DOHH2 (cell line): ENCODE measurements at regions not wholly inside any gene's neighbourhood (a gene's known extent, or its start where the extent isn't known, plus 50 kb on each side); places are given as distances from the start of the nearest gene placed in this dataset.

Experiments used
- H3F3A ChIP-seq: fragments of 200-600 bp; sonication (generic), shearing (Covaris generic); 2 replicates; pipeline ENCODE4 v1.6.0; 2016; ENCODE audit warnings: antibody characterized with exemption, mild to moderate bottlenecking; ENCODE audit not compliant: control insufficient read depth, insufficient read depth
- H3K27ac ChIP-seq: fragments of 200-600 bp; sonication (generic); 2 replicates; pipeline ENCODE4 v1.5.1; 2014; ENCODE audit warnings: low read depth, mild to moderate bottlenecking, low read length, moderate library complexity
- H3K27me3 ChIP-seq: fragments of 200-600 bp; sonication (generic); 2 replicates; pipeline ENCODE4 v1.6.1; 2014; ENCODE audit warnings: mild to moderate bottlenecking, low read length, mixed read lengths; ENCODE audit not compliant: control insufficient read depth
- H3K36me3 ChIP-seq: fragments of 200-600 bp; sonication (generic); 2 replicates; pipeline ENCODE4 v1.6.1; 2014; ENCODE audit warnings: mild to moderate bottlenecking, low read length, moderate library complexity, mixed read lengths; ENCODE audit not compliant: control insufficient read depth
- H3K4me1 ChIP-seq: fragments of 200-600 bp; sonication (generic); 2 replicates; pipeline ENCODE4 v1.6.1; 2014; ENCODE audit warnings: mild to moderate bottlenecking, low read length, mixed read lengths; ENCODE audit not compliant: control insufficient read depth
- H3K4me2 ChIP-seq: fragments of 200-600 bp; sonication (generic); 2 replicates; pipeline ENCODE4 v1.6.0; 2014; ENCODE audit warnings: mild to moderate bottlenecking, low read length, moderate library complexity
- H3K4me3 ChIP-seq: fragments of 200-600 bp; sonication (generic); 2 replicates; pipeline ENCODE4 v1.5.1; 2014; ENCODE audit warnings: mild to moderate bottlenecking, low read length, mixed read lengths
- H3K79me2 ChIP-seq: fragments of 200-600 bp; sonication (generic); 2 replicates; pipeline ENCODE4 v1.6.1; 2014; ENCODE audit warnings: mild to moderate bottlenecking, low read length, mixed read lengths; ENCODE audit not compliant: control insufficient read depth
- H3K9me2 ChIP-seq: fragments of 200-600 bp; sonication (generic); replicated peaks from 2 replicates; pipeline ENCODE4 v1.6.1; 2014; ENCODE audit warnings: mild to moderate bottlenecking, low read length, mixed read lengths; ENCODE audit not compliant: control insufficient read depth
- H3K9me3 ChIP-seq: fragments of 200-600 bp; sonication (generic); 2 replicates; pipeline ENCODE4 v1.6.1; 2014; ENCODE audit warnings: antibody characterized with exemption, low read length, mixed read lengths; ENCODE audit not compliant: control insufficient read depth, insufficient read depth
- H4K20me1 ChIP-seq: fragments of 200-600 bp; sonication (generic); 2 replicates; pipeline ENCODE4 v1.6.0; 2014; ENCODE audit warnings: low read depth, mild to moderate bottlenecking, antibody characterized with exemption, low read length, moderate library complexity; ENCODE audit not compliant: control insufficient read depth, insufficient read depth
- EZH2phosphoT487 ChIP-seq: fragments of 200-600 bp; sonication (generic); IDR thresholded peaks from 2 replicates; pipeline ENCODE4 v1.6.1; 2017; ENCODE audit warnings: borderline replicate concordance, mild to moderate bottlenecking, antibody characterized with exemption, low read length, moderate library complexity, mixed read lengths
- TF ChIP-seq, protein P1 (sequence below): fragments of 200-600 bp; sonication (generic); IDR thresholded peaks from one replicate; pipeline ENCODE4 v1.5.1; 2014; ENCODE audit warnings: antibody characterized with exemption, mild to moderate bottlenecking, low read depth, low read length; ENCODE audit not compliant: poor library complexity, severe bottlenecking

DNA sequence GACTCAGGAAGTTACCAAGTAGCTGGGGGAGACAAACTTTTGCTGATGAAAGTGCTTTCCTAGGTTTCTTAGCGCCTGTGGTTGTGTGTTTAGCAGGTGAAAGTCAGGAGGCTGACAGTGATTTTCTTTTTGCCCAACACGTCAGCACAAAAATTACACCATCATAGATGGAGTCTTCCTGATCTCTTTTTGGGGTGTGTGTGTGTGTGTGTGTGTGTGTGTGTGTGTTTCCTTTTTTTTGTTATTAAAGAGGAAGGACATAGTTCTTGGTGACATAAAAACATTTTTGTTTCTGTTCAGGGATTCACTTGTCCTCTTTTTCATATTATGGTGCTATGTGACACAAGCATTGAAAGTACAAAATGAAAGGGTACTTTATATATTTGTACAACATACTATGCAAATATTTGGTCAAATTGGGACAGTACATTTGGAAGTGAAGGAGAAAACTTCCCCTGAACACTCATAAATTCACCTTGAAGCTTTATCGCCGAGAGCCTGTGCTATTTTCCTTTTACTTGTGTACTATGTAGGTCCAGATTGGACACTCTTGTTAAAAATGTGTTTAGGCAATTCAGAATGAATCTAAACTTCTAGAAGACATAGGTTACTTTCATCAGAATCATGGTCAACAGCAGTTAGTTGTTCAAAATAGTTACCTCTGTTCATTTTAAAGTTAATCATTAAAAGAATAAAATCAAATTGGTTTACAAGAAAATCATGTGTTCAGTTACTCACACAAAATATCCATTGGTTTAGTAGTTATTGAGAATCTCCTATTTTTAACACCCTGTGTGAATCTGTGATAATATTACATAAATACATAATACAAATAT lies 491.9 kb downstream of the IRS1 start:
- Histone ChIP-seq H3K27ac (no peak overlapping the region), H3K4me2 (no peak overlapping the region), H3K9me3 (no peaks in the 10 kb centered on the region)

DNA sequence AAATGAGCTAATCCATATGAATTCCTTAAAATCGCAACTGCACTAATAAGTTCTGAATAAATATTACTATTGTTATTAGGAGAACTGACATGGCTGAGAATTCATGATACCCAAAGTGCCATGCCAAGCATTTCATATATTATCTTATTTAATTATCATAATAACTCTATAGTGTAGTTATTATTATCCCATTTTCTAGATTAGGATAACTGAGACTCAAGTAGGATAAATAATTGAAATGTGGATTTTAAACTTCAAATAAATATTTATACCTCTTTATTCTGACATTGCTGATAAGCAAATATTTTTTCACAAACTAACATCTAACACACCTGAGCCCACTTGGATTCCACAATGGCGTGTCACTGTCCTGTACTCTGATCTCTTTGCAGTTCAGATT lies 492.7 kb downstream of the IRS1 start:
- H3K36me3 ChIP-seq, result no peaks in the 10 kb centered on the region
- TF ChIP-seq, protein P1, sequence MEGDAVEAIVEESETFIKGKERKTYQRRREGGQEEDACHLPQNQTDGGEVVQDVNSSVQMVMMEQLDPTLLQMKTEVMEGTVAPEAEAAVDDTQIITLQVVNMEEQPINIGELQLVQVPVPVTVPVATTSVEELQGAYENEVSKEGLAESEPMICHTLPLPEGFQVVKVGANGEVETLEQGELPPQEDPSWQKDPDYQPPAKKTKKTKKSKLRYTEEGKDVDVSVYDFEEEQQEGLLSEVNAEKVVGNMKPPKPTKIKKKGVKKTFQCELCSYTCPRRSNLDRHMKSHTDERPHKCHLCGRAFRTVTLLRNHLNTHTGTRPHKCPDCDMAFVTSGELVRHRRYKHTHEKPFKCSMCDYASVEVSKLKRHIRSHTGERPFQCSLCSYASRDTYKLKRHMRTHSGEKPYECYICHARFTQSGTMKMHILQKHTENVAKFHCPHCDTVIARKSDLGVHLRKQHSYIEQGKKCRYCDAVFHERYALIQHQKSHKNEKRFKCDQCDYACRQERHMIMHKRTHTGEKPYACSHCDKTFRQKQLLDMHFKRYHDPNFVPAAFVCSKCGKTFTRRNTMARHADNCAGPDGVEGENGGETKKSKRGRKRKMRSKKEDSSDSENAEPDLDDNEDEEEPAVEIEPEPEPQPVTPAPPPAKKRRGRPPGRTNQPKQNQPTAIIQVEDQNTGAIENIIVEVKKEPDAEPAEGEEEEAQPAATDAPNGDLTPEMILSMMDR, result no peak
- no peak for TF ChIP-seq EZH2phosphoT487
- H3F3A ChIP-seq, result no peaks in the 10 kb centered on the region
- H3K4me1 ChIP-seq, result peaks cover 23% of the 10 kb centered on the region
- no peaks in the 10 kb centered on the region for H3K9me3 ChIP-seq
- H4K20me1 ChIP-seq, result no peaks in the 10 kb centered on the region
- no peak overlapping the region for H3K4me2 ChIP-seq
- H3K9me2 ChIP-seq, result no peaks in the 10 kb centered on the region
- no peak overlapping the region for H3K27ac ChIP-seq
- H3K4me3 ChIP-seq, result no peak overlapping the region
- H3K79me2 ChIP-seq, result no peaks in the 10 kb centered on the region
- H3K27me3 ChIP-seq, result no peaks in the 10 kb centered on the region

More for the DNA sequence above, 491.9 kb downstream of the IRS1 start:
- no peak for TF ChIP-seq EZH2phosphoT487
- TF ChIP-seq, protein P1, result no peak
- Histone ChIP-seq H3K4me1 (peaks cover 20% of the 10 kb centered on the region), H3F3A (no peaks in the 10 kb centered on the region), H3K36me3 (no peaks in the 10 kb centered on the region), H3K27me3 (no peaks in the 10 kb centered on the region), H3K9me2 (no peaks in the 10 kb centered on the region), H3K4me3 (no peak overlapping the region), H3K79me2 (no peaks in the 10 kb centered on the region), H4K20me1 (no peaks in the 10 kb centered on the region)

DNA sequence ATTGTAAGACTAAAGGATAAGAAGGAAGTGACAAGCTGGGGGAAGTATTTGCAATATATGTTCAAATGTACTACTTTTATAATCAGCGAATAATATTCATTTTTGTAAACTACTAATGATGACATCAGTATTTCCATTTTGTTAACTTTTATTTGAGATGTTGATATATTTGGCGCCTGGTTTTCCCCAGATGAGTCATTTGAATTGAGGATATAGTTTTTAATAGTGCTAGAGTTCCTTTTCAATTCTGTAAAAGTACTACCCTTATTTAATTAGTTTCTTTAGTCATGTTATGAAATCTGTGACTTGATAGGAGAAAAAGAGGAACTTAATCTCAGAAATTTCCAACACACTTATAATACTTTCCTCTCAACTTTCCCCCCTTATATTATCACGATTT lies 495.3 kb downstream of the IRS1 start:
- H3K27ac ChIP-seq, result no peak overlapping the region
- H3K9me2 ChIP-seq, result no peaks in the 10 kb centered on the region
- no peaks in the 10 kb centered on the region for H3K36me3 ChIP-seq
- H3F3A ChIP-seq, result no peaks in the 10 kb centered on the region
- H3K79me2 ChIP-seq, result no peaks in the 10 kb centered on the region
- no peaks in the 10 kb centered on the region for H3K27me3 ChIP-seq
- TF ChIP-seq, protein P1, result no peak
- no peak for TF ChIP-seq EZH2phosphoT487
- no peaks in the 10 kb centered on the region for H4K20me1 ChIP-seq
- no peaks in the 10 kb centered on the region for H3K9me3 ChIP-seq
- no peak overlapping the region for H3K4me2 ChIP-seq
- no peak overlapping the region for H3K4me3 ChIP-seq
- peaks cover 29% of the 10 kb centered on the region for H3K4me1 ChIP-seq
